ENCODE measurements at regions not wholly inside any gene's neighbourhood (a gene's known extent, or its start where the extent isn't known, plus 50 kb on each side); places are given as distances from the start of the nearest gene placed in this dataset.

DNA sequence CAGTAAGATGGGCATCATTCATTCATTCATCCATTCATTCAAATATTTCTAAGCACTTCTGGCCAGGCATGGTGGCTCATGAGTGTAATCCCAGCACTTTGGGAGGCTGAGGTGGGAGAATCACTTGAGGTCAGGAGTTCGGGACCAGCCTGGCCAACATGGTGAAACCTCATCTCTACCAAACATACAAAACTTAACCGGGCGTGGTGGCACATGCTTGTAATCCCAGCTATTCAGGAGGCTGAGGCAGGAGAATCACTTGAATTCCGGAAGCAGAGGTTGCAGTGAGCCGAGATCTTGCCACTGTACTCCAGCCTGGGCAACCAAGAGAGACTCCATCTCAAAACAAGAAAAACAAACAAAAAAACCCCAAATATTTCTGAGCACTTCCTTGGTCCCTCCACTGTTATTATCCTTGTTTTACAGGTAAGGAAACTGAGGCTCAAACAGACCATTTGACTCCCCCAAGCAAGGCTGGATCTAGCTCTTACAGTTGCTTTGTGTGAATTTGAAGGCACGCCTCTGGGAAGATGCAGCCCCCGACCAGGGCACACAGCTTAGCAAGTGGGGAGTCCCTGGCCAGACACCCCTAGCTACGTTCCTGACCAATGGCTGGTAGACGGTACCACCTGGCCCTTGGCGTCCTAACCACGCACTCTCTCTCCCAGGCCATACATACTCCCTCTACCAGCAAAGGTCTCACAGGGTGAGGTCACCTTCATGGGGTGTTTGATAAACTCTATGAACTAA lies 50.6 kb upstream of the ODC1 start:
- no peak for DNase-seq (ENCODE audit: low read depth)

Data from RPMI7951 (cell line).